Spleen (tissue), 7 donors: ENCODE measurements at regions not wholly inside any gene's neighbourhood (a gene's known extent, or its start where the extent isn't known, plus 50 kb on each side); places are given as distances from the start of the nearest gene placed in this dataset.

Source experiments
- POLR2A ChIP-seq, 3 donors: fragments of 450-650 bp; IDR thresholded peaks; one replicate each; pipeline ENCODE4 v1.5.1; 2017; ENCODE audit warnings: antibody characterized with exemption in 3 of 3, mild to moderate bottlenecking in 1 of 3
- POLR2AphosphoS5 ChIP-seq, 3 donors: sonication (generic); formaldehyde crosslinking; IDR thresholded peaks; one replicate each; pipeline ENCODE4 v1.5.1; 2017; ENCODE audit warnings: antibody characterized with exemption in 3 of 3
- TF ChIP-seq, protein P1 (sequence below), 11 experiments: fragments of 200-600 bp in 7 of 11; fragments of 450-650 bp in 4 of 11; sonication (generic) in 4 of 11; IDR thresholded peaks in 8 of 11; conservative IDR thresholded peaks in 3 of 11; 1 replicate in 7 of 11; 2 replicates in 4 of 11; pipeline versions ENCODE4 v1.4.0 to v1.8.0; 2016 to 2021; ENCODE audit warnings: antibody characterized with exemption in 11 of 11, inconsistent platforms in 4 of 11, mild to moderate bottlenecking in 1 of 11
- donor health status: DM: no; HTN: no; CAD: no; lungs with moderate emphysema.
- donor health status: DM: no; HTN: no; CAD: no.
- donor health status: DM: no; HTN: no; CAD: no.

DNA sequence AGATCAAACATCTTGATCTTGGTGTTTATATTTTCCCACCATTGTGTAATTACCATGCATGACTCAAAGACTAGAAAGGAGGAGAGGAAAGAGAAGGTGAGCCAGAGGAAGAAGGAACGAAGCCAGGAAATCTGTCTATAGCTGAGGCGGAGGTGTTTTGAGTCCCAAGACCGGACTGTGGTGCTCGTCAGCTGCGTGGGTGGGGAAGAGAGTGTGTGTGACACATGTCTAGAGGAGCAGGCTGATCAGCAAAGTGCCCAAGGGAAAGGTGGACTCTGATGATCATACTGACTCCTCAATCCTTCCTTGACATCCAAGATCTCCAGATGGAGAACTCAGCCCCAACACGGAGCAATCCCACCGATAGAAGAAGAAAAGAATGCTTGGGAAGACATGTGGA, 189.5 kb upstream of the MINDY3 start:
- TF ChIP-seq, protein P1, sequence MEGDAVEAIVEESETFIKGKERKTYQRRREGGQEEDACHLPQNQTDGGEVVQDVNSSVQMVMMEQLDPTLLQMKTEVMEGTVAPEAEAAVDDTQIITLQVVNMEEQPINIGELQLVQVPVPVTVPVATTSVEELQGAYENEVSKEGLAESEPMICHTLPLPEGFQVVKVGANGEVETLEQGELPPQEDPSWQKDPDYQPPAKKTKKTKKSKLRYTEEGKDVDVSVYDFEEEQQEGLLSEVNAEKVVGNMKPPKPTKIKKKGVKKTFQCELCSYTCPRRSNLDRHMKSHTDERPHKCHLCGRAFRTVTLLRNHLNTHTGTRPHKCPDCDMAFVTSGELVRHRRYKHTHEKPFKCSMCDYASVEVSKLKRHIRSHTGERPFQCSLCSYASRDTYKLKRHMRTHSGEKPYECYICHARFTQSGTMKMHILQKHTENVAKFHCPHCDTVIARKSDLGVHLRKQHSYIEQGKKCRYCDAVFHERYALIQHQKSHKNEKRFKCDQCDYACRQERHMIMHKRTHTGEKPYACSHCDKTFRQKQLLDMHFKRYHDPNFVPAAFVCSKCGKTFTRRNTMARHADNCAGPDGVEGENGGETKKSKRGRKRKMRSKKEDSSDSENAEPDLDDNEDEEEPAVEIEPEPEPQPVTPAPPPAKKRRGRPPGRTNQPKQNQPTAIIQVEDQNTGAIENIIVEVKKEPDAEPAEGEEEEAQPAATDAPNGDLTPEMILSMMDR (IDR thresholded peaks at IDR 0.05 in 8 of 11, conservative IDR thresholded peaks at IDR 0.05 in 3 of 11), result no peak
- no peak for TF ChIP-seq POLR2AphosphoS5 (IDR thresholded peaks at IDR 0.05)
- TF ChIP-seq POLR2A (IDR thresholded peaks at IDR 0.05), result no peak
